ENCODE measurements at regions not wholly inside any gene's neighbourhood (a gene's known extent, or its start where the extent isn't known, plus 50 kb on each side); places are given as distances from the start of the nearest gene placed in this dataset.

GRCh38 chr13:63093907-63094469 lies 1678.3 kb upstream of the PCDH20 start:
- no peak for TF ChIP-seq CTCF (IDR thresholded peaks at IDR 0.05; ENCODE audit: low read depth, low read length)
- TF ChIP-seq EZH2phosphoT487 (IDR thresholded peaks at IDR 0.05; ENCODE audit: low read depth): no peak
